HG03097 (cell line): ENCODE measurements at regions not wholly inside any gene's neighbourhood (a gene's known extent, or its start where the extent isn't known, plus 50 kb on each side); places are given as distances from the start of the nearest gene placed in this dataset.

ENCODE experiments used
- ATAC-seq: cut with Tn5 transposase; IDR thresholded peaks from one replicate; pipeline ENCODE4 v1.9.1; 2021; ENCODE audit not compliant: unreplicated experiment, low FRiP score

- no peak for ATAC-seq
Observed at GRCh38 chr13:73210218-73210883, 151.5 kb downstream of the KLF5 start.

- no peak for ATAC-seq
Observed at GRCh38 chr13:73204952-73205351, 146.1 kb downstream of the KLF5 start.

- no peak for ATAC-seq
Observed at GRCh38 chr13:73201626-73202025, 142.8 kb downstream of the KLF5 start.

GRCh38 chr13:73198991-73199411 is 140.2 kb downstream of the KLF5 start:
- no peak for ATAC-seq

- ATAC-seq, result no peak
Observed at GRCh38 chr13:73195091-73195490, 136.3 kb downstream of the KLF5 start.

GRCh38 chr13:73194310-73194709 is 135.5 kb downstream of the KLF5 start:
- ATAC-seq, result no peak

DNA sequence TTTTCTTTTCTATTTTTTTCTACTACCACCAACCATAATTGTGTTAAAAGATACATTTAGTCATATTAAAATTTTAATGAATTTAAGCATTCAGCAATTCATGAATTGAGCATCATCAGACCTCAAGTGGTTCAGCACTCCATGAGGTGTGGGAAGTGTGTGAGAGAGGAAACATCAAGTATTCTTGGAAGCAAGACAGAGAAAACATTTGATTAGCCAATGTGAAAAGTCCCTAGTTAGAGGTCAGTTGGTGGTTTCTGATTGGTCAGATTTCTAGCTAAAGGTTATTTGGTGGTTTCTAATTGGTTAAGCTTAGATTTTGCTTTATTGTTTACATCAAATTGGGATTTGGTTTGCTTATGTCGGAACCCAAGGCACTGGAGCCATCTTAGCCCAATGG is 134.7 kb downstream of the KLF5 start:
- no peak for ATAC-seq

DNA sequence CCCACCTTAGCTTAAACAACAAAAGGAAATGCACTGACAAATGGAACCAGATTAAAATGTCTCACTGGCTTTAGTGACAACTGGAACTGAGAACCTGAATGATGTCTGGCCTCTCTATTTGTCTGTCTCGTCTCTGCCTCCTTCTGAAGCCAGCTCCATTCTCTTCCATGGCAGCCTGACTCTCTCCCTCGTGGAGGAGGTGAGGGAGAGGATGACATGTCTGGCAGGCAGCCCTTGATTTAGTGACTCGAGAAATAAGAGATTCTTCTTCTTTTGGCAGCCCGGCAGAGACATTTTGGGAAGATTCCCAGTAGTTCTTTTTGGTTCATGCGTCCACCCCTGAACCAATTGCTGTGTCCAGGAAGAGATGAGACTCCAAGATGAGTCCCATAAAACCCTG is 131.7 kb downstream of the KLF5 start:
- ATAC-seq, result no peak

- ATAC-seq, result no peak
Observed at GRCh38 chr13:73189776-73190175, 131.0 kb downstream of the KLF5 start.

- no peak for ATAC-seq
Observed at GRCh38 chr13:73189362-73189761, 130.6 kb downstream of the KLF5 start.

DNA sequence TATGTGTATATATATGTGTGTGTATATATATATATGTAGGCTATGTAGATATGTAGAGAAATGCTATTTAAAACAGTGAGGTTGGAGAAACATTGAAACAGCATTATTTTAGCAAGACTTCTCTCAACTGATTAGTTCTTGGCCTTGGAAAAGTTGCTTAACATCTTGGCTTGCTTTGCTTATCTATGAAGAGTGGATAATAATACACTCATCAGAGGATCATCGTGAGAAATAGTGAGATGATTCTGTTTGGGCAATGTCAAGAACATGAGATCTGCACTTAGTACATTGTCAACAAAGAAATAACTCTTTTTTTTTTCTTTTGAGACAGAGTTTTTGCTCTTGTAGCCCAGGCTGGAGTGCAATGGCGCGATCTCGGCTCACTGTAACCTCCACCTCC is 128.3 kb downstream of the KLF5 start:
- no peak for ATAC-seq

- no peak for ATAC-seq
Observed at GRCh38 chr13:73179650-73180274, 121.0 kb downstream of the KLF5 start.

GRCh38 chr13:73177916-73178565 is 119.2 kb downstream of the KLF5 start:
- no peak for ATAC-seq

- ATAC-seq, result no peak
Observed at GRCh38 chr13:73177017-73177416, 118.2 kb downstream of the KLF5 start.

- no peak for ATAC-seq
Observed at GRCh38 chr13:73174521-73175010, 115.8 kb downstream of the KLF5 start.

DNA sequence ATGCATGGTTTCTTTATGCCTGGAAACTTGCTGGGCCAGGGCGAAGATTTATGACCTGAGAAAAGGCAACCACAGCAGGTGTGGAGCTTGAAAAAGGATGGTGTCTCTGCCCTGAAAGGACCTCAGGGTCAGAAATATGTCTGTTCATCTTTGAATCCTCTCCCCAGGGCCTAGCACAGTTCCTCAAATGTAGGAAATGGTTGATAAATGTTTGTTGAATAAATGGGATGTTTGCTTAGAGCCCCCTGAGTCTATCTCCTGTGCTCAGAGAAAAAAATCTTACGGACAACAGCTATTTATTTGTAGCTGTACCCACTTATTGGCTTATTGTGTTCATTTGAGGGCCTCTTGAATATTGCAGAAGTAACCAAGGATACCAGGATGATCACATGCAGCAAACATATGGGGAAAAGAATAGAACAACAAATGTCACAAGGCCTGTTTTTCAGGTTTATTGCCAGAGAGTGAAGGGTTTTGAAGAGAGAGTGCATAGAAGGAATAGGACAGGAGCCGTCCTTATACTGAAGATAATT is 114.5 kb downstream of the KLF5 start:
- no peak for ATAC-seq

DNA sequence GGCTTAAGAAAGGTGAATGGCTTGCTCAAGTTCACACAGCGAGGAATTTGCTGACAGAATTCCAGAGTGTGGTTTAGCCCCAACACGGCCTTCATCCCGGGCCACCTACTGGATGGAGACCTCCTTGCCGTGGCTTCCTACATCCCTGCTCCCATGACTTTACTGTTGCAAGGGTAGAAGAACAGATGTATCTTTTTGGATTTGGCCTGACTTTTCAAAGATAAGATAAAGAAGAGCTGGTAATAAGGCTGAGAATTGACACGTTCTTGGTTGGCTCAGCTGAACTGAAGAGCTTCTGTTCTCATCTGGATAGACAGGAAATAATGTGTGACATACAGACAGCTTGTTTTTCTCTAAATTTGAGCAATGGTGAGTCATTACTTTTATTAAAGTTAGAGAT is 113.1 kb downstream of the KLF5 start:
- no peak for ATAC-seq

- ATAC-seq, result no peak
Observed at GRCh38 chr13:73171271-73171682, 112.5 kb downstream of the KLF5 start.

DNA sequence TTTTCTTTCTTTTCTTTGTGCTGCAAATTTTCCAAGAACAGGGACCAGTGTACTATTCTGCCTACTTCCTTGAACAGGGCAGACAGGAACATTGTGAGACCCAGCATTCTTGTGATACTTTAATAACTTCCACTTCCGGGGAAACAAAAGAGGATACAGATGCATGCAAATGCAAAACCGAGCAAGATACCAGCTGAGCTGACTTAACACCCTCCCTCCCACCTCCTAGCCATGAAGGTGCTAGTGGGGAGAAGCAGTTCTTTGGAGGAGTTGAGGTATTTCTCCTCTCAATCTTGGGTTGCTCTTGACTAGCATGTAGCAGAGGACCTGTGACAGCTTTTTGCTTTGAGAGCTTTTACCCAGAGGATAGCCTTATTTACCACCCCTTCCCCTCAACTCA is 111.2 kb downstream of the KLF5 start:
- ATAC-seq, result no peak

GRCh38 chr13:73168953-73169401 is 110.2 kb downstream of the KLF5 start:
- no peak for ATAC-seq

DNA sequence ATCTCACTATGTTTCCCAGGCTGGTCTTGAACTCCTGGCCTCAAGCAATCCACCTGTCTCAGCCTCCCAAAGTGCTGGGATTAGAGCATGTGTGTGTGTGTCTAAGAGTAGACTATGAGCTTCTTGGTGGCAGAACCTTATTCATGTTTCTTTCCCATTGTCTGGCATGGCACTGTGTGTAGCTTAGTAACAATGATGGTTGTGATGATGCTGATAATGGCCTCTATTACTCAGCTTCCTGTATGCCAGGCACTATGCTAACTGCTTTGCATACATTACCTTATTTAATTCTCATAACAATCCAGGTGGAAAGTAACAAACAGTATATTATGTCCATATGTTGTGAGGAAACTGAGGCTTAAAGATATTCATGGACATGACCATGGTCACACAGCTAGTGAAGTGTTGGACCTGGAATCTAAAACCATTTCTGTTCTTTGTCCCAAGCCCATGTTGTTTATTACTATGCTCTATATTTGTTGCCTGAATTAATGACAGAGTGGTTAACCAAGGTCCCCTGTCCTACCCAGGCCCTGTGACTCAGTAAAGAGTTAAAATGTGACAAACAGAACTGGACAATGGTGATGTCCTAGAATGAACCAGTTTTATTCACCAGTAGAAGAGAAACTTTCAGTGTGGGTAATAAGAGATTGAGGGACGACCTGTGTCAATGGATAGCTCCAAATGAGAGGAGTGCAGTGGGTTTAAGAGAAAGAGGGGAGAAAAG is 109.6 kb downstream of the KLF5 start:
- ATAC-seq, result no peak
